ENCODE measurements at regions not wholly inside any gene's neighbourhood (a gene's known extent, or its start where the extent isn't known, plus 50 kb on each side); places are given as distances from the start of the nearest gene placed in this dataset.

DNA sequence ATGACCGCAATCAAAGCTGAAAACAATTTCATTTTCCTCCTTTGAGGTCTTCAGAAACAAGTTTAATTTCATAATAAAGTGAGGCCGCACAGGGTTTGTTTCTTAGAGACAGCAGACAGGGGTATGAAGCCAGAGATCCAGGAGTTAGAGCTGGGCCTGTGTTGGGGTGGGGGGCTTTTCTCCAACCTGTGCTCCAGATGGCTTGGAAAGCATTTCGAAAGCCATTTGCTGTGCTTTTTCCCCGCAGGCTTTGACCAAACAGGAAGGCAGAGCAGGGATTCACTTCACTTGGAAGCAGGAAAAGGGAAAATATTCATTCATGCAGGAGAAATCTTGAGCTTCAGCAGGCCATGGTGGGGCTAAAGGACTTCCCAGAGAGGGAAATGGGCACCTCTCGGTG lies 617.4 kb downstream of the SOX6 start (continued):
- TF ChIP-seq, protein P1, sequence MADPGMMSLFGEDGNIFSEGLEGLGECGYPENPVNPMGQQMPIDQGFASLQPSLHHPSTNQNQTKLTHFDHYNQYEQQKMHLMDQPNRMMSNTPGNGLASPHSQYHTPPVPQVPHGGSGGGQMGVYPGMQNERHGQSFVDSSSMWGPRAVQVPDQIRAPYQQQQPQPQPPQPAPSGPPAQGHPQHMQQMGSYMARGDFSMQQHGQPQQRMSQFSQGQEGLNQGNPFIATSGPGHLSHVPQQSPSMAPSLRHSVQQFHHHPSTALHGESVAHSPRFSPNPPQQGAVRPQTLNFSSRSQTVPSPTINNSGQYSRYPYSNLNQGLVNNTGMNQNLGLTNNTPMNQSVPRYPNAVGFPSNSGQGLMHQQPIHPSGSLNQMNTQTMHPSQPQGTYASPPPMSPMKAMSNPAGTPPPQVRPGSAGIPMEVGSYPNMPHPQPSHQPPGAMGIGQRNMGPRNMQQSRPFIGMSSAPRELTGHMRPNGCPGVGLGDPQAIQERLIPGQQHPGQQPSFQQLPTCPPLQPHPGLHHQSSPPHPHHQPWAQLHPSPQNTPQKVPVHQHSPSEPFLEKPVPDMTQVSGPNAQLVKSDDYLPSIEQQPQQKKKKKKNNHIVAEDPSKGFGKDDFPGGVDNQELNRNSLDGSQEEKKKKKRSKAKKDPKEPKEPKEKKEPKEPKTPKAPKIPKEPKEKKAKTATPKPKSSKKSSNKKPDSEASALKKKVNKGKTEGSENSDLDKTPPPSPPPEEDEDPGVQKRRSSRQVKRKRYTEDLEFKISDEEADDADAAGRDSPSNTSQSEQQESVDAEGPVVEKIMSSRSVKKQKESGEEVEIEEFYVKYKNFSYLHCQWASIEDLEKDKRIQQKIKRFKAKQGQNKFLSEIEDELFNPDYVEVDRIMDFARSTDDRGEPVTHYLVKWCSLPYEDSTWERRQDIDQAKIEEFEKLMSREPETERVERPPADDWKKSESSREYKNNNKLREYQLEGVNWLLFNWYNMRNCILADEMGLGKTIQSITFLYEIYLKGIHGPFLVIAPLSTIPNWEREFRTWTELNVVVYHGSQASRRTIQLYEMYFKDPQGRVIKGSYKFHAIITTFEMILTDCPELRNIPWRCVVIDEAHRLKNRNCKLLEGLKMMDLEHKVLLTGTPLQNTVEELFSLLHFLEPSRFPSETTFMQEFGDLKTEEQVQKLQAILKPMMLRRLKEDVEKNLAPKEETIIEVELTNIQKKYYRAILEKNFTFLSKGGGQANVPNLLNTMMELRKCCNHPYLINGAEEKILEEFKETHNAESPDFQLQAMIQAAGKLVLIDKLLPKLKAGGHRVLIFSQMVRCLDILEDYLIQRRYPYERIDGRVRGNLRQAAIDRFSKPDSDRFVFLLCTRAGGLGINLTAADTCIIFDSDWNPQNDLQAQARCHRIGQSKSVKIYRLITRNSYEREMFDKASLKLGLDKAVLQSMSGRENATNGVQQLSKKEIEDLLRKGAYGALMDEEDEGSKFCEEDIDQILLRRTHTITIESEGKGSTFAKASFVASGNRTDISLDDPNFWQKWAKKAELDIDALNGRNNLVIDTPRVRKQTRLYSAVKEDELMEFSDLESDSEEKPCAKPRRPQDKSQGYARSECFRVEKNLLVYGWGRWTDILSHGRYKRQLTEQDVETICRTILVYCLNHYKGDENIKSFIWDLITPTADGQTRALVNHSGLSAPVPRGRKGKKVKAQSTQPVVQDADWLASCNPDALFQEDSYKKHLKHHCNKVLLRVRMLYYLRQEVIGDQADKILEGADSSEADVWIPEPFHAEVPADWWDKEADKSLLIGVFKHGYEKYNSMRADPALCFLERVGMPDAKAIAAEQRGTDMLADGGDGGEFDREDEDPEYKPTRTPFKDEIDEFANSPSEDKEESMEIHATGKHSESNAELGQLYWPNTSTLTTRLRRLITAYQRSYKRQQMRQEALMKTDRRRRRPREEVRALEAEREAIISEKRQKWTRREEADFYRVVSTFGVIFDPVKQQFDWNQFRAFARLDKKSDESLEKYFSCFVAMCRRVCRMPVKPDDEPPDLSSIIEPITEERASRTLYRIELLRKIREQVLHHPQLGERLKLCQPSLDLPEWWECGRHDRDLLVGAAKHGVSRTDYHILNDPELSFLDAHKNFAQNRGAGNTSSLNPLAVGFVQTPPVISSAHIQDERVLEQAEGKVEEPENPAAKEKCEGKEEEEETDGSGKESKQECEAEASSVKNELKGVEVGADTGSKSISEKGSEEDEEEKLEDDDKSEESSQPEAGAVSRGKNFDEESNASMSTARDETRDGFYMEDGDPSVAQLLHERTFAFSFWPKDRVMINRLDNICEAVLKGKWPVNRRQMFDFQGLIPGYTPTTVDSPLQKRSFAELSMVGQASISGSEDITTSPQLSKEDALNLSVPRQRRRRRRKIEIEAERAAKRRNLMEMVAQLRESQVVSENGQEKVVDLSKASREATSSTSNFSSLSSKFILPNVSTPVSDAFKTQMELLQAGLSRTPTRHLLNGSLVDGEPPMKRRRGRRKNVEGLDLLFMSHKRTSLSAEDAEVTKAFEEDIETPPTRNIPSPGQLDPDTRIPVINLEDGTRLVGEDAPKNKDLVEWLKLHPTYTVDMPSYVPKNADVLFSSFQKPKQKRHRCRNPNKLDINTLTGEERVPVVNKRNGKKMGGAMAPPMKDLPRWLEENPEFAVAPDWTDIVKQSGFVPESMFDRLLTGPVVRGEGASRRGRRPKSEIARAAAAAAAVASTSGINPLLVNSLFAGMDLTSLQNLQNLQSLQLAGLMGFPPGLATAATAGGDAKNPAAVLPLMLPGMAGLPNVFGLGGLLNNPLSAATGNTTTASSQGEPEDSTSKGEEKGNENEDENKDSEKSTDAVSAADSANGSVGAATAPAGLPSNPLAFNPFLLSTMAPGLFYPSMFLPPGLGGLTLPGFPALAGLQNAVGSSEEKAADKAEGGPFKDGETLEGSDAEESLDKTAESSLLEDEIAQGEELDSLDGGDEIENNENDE (IDR thresholded peaks at IDR 0.05; ENCODE audit: low read depth, low read length) = no peak
- TF ChIP-seq KLF13 (tag; IDR thresholded peaks at IDR 0.05; ENCODE audit: borderline replicate concordance, low read depth) = no peak
- TF ChIP-seq ZKSCAN1 (IDR thresholded peaks at IDR 0.05; ENCODE audit: low read depth, low read length) = no peak
